ENCODE measurements at regions not wholly inside any gene's neighbourhood (a gene's known extent, or its start where the extent isn't known, plus 50 kb on each side); places are given as distances from the start of the nearest gene placed in this dataset.
A peak's percentile ranks its signal among the peaks of the same experiment; 100 is the strongest.

- H3K4ac ChIP-seq (ENCODE audit: low read depth, low read length) = peak overlapping the region; percentile 37
- DNase-seq = no peak
- no peak overlapping the region for H2AK5ac ChIP-seq (ENCODE audit: low read length)
- no peak overlapping the region for H3K9ac ChIP-seq (ENCODE audit: low read length)
- no peak overlapping the region for H3K23ac ChIP-seq (ENCODE audit: low read length)
- peaks cover 19% of the 10 kb centered on the region for H3K4me1 ChIP-seq (ENCODE audit: control insufficient read depth, low read depth, low read length)
- H4K5ac ChIP-seq (ENCODE audit: low read length) = no peak overlapping the region
- peak overlapping the region; percentile 81 for H3K27ac ChIP-seq (ENCODE audit: low read depth, low read length)
- peak overlapping the region; percentile 30 for H2BK5ac ChIP-seq (ENCODE audit: low read length)
- H3K79me2 ChIP-seq (ENCODE audit: control insufficient read depth, insufficient read depth, low read length) = no peaks in the 10 kb centered on the region
- H2BK120ac ChIP-seq (ENCODE audit: low read depth, low read length) = no peak overlapping the region
- no CpG with 5 or more reads among the region's 7 CpGs for WGBS (ENCODE audit: extremely low coverage, insufficient coverage, low lambda C conversion rate)
- no peak overlapping the region for H3K18ac ChIP-seq (ENCODE audit: low read length)
- no peak overlapping the region for H4K8ac ChIP-seq (ENCODE audit: low read depth, low read length)
- no peaks in the 10 kb centered on the region for H3K27me3 ChIP-seq (ENCODE audit: insufficient read depth, low read length, poor library complexity)
- no peak overlapping the region for H3K4me3 ChIP-seq (ENCODE audit: low read length)
- peak overlapping the region; percentile 4 for H3K56ac ChIP-seq (ENCODE audit: low read length)
- H3K36me3 ChIP-seq (ENCODE audit: control insufficient read depth, insufficient read depth, low read length) = no peaks in the 10 kb centered on the region
- no peak overlapping the region for H2BK15ac ChIP-seq (replicated peaks; ENCODE audit: low read depth)
- no peaks in the 10 kb centered on the region for H3K79me1 ChIP-seq (ENCODE audit: low read length)
- H3K4me2 ChIP-seq (ENCODE audit: low read length) = no peak overlapping the region
Observed at GRCh38 chr1:208535511-208535910, 291.3 kb upstream of the PLXNA2 start.

GRCh38 chr1:208536212-208536611 lies 292.0 kb upstream of the PLXNA2 start:
- Histone ChIP-seq H2BK5ac (ENCODE audit: low read length) (peak overlapping the region; percentile 75), H3K18ac (ENCODE audit: low read length) (peak overlapping the region; percentile 1), H3K36me3 (ENCODE audit: control insufficient read depth, insufficient read depth, low read length) (no peaks in the 10 kb centered on the region), H2BK120ac (ENCODE audit: low read depth, low read length) (no peak overlapping the region), H3K79me1 (ENCODE audit: low read length) (no peaks in the 10 kb centered on the region), H4K5ac (ENCODE audit: low read length) (peak overlapping the region; percentile 13), H3K4me3 (ENCODE audit: low read length) (no peak overlapping the region), H3K4ac (ENCODE audit: low read depth, low read length) (no peak overlapping the region), H4K8ac (ENCODE audit: low read depth, low read length) (no peak overlapping the region), H3K27me3 (ENCODE audit: insufficient read depth, low read length, poor library complexity) (no peaks in the 10 kb centered on the region), H3K23ac (ENCODE audit: low read length) (no peak overlapping the region), H3K4me1 (ENCODE audit: control insufficient read depth, low read depth, low read length) (peaks cover 15% of the 10 kb centered on the region), H2AK5ac (ENCODE audit: low read length) (no peak overlapping the region), H2BK15ac (replicated peaks; ENCODE audit: low read depth) (no peak overlapping the region), H3K9ac (ENCODE audit: low read length) (no peak overlapping the region), H3K79me2 (ENCODE audit: control insufficient read depth, insufficient read depth, low read length) (no peaks in the 10 kb centered on the region), H3K4me2 (ENCODE audit: low read length) (no peak overlapping the region), H3K27ac (ENCODE audit: low read depth, low read length) (peak overlapping the region; percentile 81), H3K56ac (ENCODE audit: low read length) (peak overlapping the region; percentile 4)
- peak; percentile 91 for DNase-seq
- WGBS (ENCODE audit: extremely low coverage, insufficient coverage, low lambda C conversion rate) = no CpG with 5 or more reads among the region's 4 CpGs

- H3K4me1 ChIP-seq (ENCODE audit: control insufficient read depth, low read depth, low read length) = peaks cover 14% of the 10 kb centered on the region
- H3K23ac ChIP-seq (ENCODE audit: low read length) = no peak overlapping the region
- DNase-seq = peak; percentile 29
- H4K8ac ChIP-seq (ENCODE audit: low read depth, low read length) = no peak overlapping the region
- H2BK5ac ChIP-seq (ENCODE audit: low read length) = peak overlapping the region; percentile 73
- H3K79me2 ChIP-seq (ENCODE audit: control insufficient read depth, insufficient read depth, low read length) = no peaks in the 10 kb centered on the region
- H2AK5ac ChIP-seq (ENCODE audit: low read length) = peak overlapping the region; percentile 25
- no peak overlapping the region for H3K4me3 ChIP-seq (ENCODE audit: low read length)
- H4K5ac ChIP-seq (ENCODE audit: low read length) = no peak overlapping the region
- H2BK120ac ChIP-seq (ENCODE audit: low read depth, low read length) = no peak overlapping the region
- peak overlapping the region; percentile 28 for H3K9ac ChIP-seq (ENCODE audit: low read length)
- no CpG with 5 or more reads among the region's 3 CpGs for WGBS (ENCODE audit: extremely low coverage, insufficient coverage, low lambda C conversion rate)
- H3K4ac ChIP-seq (ENCODE audit: low read depth, low read length) = peak overlapping the region; percentile 1
- H3K27ac ChIP-seq (ENCODE audit: low read depth, low read length) = peak overlapping the region; percentile 42
- H2BK15ac ChIP-seq (replicated peaks; ENCODE audit: low read depth) = no peak overlapping the region
- H3K27me3 ChIP-seq (ENCODE audit: insufficient read depth, low read length, poor library complexity) = no peaks in the 10 kb centered on the region
- H3K4me2 ChIP-seq (ENCODE audit: low read length) = no peak overlapping the region
- H3K18ac ChIP-seq (ENCODE audit: low read length) = no peak overlapping the region
- H3K36me3 ChIP-seq (ENCODE audit: control insufficient read depth, insufficient read depth, low read length) = no peaks in the 10 kb centered on the region
- peak overlapping the region; percentile 80 for H3K56ac ChIP-seq (ENCODE audit: low read length)
- H3K79me1 ChIP-seq (ENCODE audit: low read length) = no peaks in the 10 kb centered on the region
Observed at GRCh38 chr1:208537198-208537597, 293.0 kb upstream of the PLXNA2 start.

- Histone ChIP-seq H4K8ac (ENCODE audit: low read depth, low read length) (no peak overlapping the region), H3K4me2 (ENCODE audit: low read length) (no peak overlapping the region), H2BK5ac (ENCODE audit: low read length) (peak overlapping the region; percentile 73), H4K5ac (ENCODE audit: low read length) (peak overlapping the region; percentile 9), H3K27ac (ENCODE audit: low read depth, low read length) (no peak overlapping the region), H3K4me3 (ENCODE audit: low read length) (no peak overlapping the region), H3K79me2 (ENCODE audit: control insufficient read depth, insufficient read depth, low read length) (no peaks in the 10 kb centered on the region), H3K36me3 (ENCODE audit: control insufficient read depth, insufficient read depth, low read length) (no peaks in the 10 kb centered on the region), H3K4ac (ENCODE audit: low read depth, low read length) (no peak overlapping the region), H3K56ac (ENCODE audit: low read length) (peak overlapping the region; percentile 50), H2BK15ac (replicated peaks; ENCODE audit: low read depth) (peak overlapping the region; percentile 39), H2BK120ac (ENCODE audit: low read depth, low read length) (no peak overlapping the region), H3K9ac (ENCODE audit: low read length) (no peak overlapping the region), H3K79me1 (ENCODE audit: low read length) (no peaks in the 10 kb centered on the region), H3K4me1 (ENCODE audit: control insufficient read depth, low read depth, low read length) (peaks cover 5% of the 10 kb centered on the region), H2AK5ac (ENCODE audit: low read length) (peak overlapping the region; percentile 20), H3K23ac (ENCODE audit: low read length) (no peak overlapping the region), H3K18ac (ENCODE audit: low read length) (peak overlapping the region; percentile 6), H3K27me3 (ENCODE audit: insufficient read depth, low read length, poor library complexity) (no peaks in the 10 kb centered on the region)
- no peak for DNase-seq
- WGBS (ENCODE audit: extremely low coverage, insufficient coverage, low lambda C conversion rate) = no CpG with 5 or more reads among the region's 7 CpGs
Observed at GRCh38 chr1:208538078-208538477, 293.9 kb upstream of the PLXNA2 start.

- no peak overlapping the region for H4K5ac ChIP-seq (ENCODE audit: low read length)
- H2BK120ac ChIP-seq (ENCODE audit: low read depth, low read length) = no peak overlapping the region
- H3K79me1 ChIP-seq (ENCODE audit: low read length) = no peaks in the 10 kb centered on the region
- H4K8ac ChIP-seq (ENCODE audit: low read depth, low read length) = no peak overlapping the region
- H3K4me3 ChIP-seq (ENCODE audit: low read length) = no peak overlapping the region
- no peak overlapping the region for H3K27ac ChIP-seq (ENCODE audit: low read depth, low read length)
- H3K79me2 ChIP-seq (ENCODE audit: control insufficient read depth, insufficient read depth, low read length) = no peaks in the 10 kb centered on the region
- no peaks in the 10 kb centered on the region for H3K27me3 ChIP-seq (ENCODE audit: insufficient read depth, low read length, poor library complexity)
- H3K18ac ChIP-seq (ENCODE audit: low read length) = no peak overlapping the region
- H3K36me3 ChIP-seq (ENCODE audit: control insufficient read depth, insufficient read depth, low read length) = no peaks in the 10 kb centered on the region
- no peak overlapping the region for H3K4ac ChIP-seq (ENCODE audit: low read depth, low read length)
- H2AK5ac ChIP-seq (ENCODE audit: low read length) = no peak overlapping the region
- no CpG with 5 or more reads among the region's 5 CpGs for WGBS (ENCODE audit: extremely low coverage, insufficient coverage, low lambda C conversion rate)
- H2BK15ac ChIP-seq (replicated peaks; ENCODE audit: low read depth) = no peak overlapping the region
- no peak overlapping the region for H3K4me2 ChIP-seq (ENCODE audit: low read length)
- H3K56ac ChIP-seq (ENCODE audit: low read length) = no peak overlapping the region
- H3K4me1 ChIP-seq (ENCODE audit: control insufficient read depth, low read depth, low read length) = peaks cover 5% of the 10 kb centered on the region
- H3K9ac ChIP-seq (ENCODE audit: low read length) = no peak overlapping the region
- no peak overlapping the region for H2BK5ac ChIP-seq (ENCODE audit: low read length)
- H3K23ac ChIP-seq (ENCODE audit: low read length) = no peak overlapping the region
- DNase-seq = no peak
Observed at GRCh38 chr1:208538587-208538986, 294.4 kb upstream of the PLXNA2 start.

- Histone ChIP-seq H3K79me1 (ENCODE audit: low read length) (no peaks in the 10 kb centered on the region), H3K4me2 (ENCODE audit: low read length) (no peak overlapping the region), H3K9ac (ENCODE audit: low read length) (no peak overlapping the region), H3K27me3 (ENCODE audit: insufficient read depth, low read length, poor library complexity) (no peaks in the 10 kb centered on the region), H3K56ac (ENCODE audit: low read length) (no peak overlapping the region), H3K27ac (ENCODE audit: low read depth, low read length) (no peak overlapping the region), H3K4me1 (ENCODE audit: control insufficient read depth, low read depth, low read length) (peaks cover 4% of the 10 kb centered on the region), H4K8ac (ENCODE audit: low read depth, low read length) (no peak overlapping the region), H2AK5ac (ENCODE audit: low read length) (no peak overlapping the region), H2BK120ac (ENCODE audit: low read depth, low read length) (no peak overlapping the region), H3K36me3 (ENCODE audit: control insufficient read depth, insufficient read depth, low read length) (no peaks in the 10 kb centered on the region), H3K4ac (ENCODE audit: low read depth, low read length) (no peak overlapping the region), H4K5ac (ENCODE audit: low read length) (no peak overlapping the region), H3K18ac (ENCODE audit: low read length) (no peak overlapping the region), H3K23ac (ENCODE audit: low read length) (no peak overlapping the region), H2BK5ac (ENCODE audit: low read length) (no peak overlapping the region), H3K4me3 (ENCODE audit: low read length) (no peak overlapping the region), H3K79me2 (ENCODE audit: control insufficient read depth, insufficient read depth, low read length) (no peaks in the 10 kb centered on the region), H2BK15ac (replicated peaks; ENCODE audit: low read depth) (no peak overlapping the region)
- no CpG with 5 or more reads among the region's 2 CpGs for WGBS (ENCODE audit: extremely low coverage, insufficient coverage, low lambda C conversion rate)
- peak; percentile 25 for DNase-seq
Observed at GRCh38 chr1:208540724-208541123, 296.5 kb upstream of the PLXNA2 start.
